ENCODE measurements at regions not wholly inside any gene's neighbourhood (a gene's known extent, or its start where the extent isn't known, plus 50 kb on each side); places are given as distances from the start of the nearest gene placed in this dataset.

DNA sequence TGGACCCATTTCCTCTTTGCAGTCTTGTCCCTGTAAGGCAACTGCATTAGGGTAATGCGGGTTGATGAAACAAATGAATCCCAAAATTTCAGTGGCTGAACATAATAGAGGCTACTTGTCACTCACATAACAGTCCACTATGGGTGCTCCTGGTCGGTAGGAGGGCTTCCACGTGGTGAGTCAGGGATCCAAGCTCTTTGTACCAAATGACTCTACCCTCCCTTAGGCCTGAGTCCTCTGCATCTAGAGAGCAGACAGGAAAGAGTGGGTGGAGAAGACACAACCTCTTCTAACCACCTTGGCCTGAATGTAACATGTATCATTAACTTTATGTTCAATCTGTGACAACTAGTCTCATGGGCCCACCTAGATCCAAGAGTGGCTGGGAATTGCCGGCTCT, 86.2 kb upstream of the HAAO start (continued):
- TF ChIP-seq, protein P1, sequence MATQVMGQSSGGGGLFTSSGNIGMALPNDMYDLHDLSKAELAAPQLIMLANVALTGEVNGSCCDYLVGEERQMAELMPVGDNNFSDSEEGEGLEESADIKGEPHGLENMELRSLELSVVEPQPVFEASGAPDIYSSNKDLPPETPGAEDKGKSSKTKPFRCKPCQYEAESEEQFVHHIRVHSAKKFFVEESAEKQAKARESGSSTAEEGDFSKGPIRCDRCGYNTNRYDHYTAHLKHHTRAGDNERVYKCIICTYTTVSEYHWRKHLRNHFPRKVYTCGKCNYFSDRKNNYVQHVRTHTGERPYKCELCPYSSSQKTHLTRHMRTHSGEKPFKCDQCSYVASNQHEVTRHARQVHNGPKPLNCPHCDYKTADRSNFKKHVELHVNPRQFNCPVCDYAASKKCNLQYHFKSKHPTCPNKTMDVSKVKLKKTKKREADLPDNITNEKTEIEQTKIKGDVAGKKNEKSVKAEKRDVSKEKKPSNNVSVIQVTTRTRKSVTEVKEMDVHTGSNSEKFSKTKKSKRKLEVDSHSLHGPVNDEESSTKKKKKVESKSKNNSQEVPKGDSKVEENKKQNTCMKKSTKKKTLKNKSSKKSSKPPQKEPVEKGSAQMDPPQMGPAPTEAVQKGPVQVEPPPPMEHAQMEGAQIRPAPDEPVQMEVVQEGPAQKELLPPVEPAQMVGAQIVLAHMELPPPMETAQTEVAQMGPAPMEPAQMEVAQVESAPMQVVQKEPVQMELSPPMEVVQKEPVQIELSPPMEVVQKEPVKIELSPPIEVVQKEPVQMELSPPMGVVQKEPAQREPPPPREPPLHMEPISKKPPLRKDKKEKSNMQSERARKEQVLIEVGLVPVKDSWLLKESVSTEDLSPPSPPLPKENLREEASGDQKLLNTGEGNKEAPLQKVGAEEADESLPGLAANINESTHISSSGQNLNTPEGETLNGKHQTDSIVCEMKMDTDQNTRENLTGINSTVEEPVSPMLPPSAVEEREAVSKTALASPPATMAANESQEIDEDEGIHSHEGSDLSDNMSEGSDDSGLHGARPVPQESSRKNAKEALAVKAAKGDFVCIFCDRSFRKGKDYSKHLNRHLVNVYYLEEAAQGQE (IDR thresholded peaks at IDR 0.05): no peak
- TF ChIP-seq, protein P2, sequence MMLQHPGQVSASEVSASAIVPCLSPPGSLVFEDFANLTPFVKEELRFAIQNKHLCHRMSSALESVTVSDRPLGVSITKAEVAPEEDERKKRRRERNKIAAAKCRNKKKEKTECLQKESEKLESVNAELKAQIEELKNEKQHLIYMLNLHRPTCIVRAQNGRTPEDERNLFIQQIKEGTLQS (IDR thresholded peaks at IDR 0.05): no peak
- no peak for TF ChIP-seq NR2F2 (IDR thresholded peaks at IDR 0.05)
- TF ChIP-seq RAD21 (IDR thresholded peaks at IDR 0.05): no peak
- no peak for TF ChIP-seq EGR1 (IDR thresholded peaks at IDR 0.05; ENCODE audit: low read depth in 2 of 2)

DNA sequence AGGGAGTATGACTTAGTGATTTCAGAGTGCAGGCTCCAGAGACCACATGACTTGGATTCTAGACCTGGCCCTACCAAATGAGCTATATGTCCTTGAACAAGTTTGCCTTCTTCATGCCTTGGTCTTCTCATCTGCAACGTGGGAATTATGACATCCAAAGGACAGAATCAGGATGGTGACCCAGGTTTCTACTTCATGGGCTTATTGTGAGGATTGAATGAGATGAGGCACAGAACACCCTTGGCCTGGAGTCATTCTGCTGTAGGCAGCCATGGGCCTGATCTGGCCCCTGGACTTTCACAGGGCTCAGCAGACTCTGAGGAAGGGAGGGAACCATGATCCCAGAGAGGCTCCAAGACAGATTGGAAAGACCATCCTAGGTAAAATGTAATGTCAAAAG, 85.6 kb upstream of the HAAO start:
- no peak overlapping the region for H3K27ac ChIP-seq (ENCODE audit: low read depth in 1 of 2, low read length in 2 of 2)

More for the DNA sequence above, 85.6 kb upstream of the HAAO start:
- DNase-seq (ENCODE audit: low spot score): no peak
- Histone ChIP-seq H3K4me1 (ENCODE audit: control insufficient read depth in 4 of 4, insufficient read depth in 4 of 4, low read length in 3 of 4) (no peaks in the 10 kb centered on the region), H3K36me3 (ENCODE audit: control insufficient read depth in 4 of 4, insufficient read depth in 3 of 4, low read depth in 1 of 4, low read length in 3 of 4) (no peaks in the 10 kb centered on the region), H3K9me3 (ENCODE audit: control insufficient read depth in 4 of 4, low read length in 3 of 4) (no peaks in the 10 kb centered on the region), H3K4me3 (ENCODE audit: low read depth in 1 of 3, low read length in 3 of 3) (no peak overlapping the region), H3K9ac (ENCODE audit: low read depth in 1 of 2, low read length in 2 of 2) (no peak overlapping the region), H3K27me3 (ENCODE audit: control insufficient read depth in 4 of 4, insufficient read depth in 4 of 4, low read length in 3 of 4) (no peaks in the 10 kb centered on the region)
- TF ChIP-seq GABPA (IDR thresholded peaks at IDR 0.05 in 1 of 2, conservative IDR thresholded peaks at IDR 0.05 in 1 of 2) (no peak), NR2F2 (IDR thresholded peaks at IDR 0.05) (no peak), HNF4G (IDR thresholded peaks at IDR 0.05) (no peak), JUND (IDR thresholded peaks at IDR 0.05) (no peak), SP1 (IDR thresholded peaks at IDR 0.05) (no peak), FOXA1 (IDR thresholded peaks at IDR 0.05) (no peak), RXRA (IDR thresholded peaks at IDR 0.05) (no peak), TAF1 (conservative IDR thresholded peaks at IDR 0.05) (no peak), HNF4A (conservative IDR thresholded peaks at IDR 0.05) (no peak), FOXA2 (IDR thresholded peaks at IDR 0.05) (no peak), YY1 (IDR thresholded peaks at IDR 0.05) (no peak), RAD21 (IDR thresholded peaks at IDR 0.05) (no peak)
- TF ChIP-seq, protein P2 (IDR thresholded peaks at IDR 0.05): no peak
- TF ChIP-seq, protein P3, sequence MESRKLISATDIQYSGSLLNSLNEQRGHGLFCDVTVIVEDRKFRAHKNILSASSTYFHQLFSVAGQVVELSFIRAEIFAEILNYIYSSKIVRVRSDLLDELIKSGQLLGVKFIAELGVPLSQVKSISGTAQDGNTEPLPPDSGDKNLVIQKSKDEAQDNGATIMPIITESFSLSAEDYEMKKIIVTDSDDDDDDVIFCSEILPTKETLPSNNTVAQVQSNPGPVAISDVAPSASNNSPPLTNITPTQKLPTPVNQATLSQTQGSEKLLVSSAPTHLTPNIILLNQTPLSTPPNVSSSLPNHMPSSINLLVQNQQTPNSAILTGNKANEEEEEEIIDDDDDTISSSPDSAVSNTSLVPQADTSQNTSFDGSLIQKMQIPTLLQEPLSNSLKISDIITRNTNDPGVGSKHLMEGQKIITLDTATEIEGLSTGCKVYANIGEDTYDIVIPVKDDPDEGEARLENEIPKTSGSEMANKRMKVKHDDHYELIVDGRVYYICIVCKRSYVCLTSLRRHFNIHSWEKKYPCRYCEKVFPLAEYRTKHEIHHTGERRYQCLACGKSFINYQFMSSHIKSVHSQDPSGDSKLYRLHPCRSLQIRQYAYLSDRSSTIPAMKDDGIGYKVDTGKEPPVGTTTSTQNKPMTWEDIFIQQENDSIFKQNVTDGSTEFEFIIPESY (IDR thresholded peaks at IDR 0.05): no peak
- TF ChIP-seq, protein P1 (IDR thresholded peaks at IDR 0.05): no peak
- TF ChIP-seq, protein P4, sequence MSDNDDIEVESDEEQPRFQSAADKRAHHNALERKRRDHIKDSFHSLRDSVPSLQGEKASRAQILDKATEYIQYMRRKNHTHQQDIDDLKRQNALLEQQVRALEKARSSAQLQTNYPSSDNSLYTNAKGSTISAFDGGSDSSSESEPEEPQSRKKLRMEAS (IDR thresholded peaks at IDR 0.05): no peak
- WGBS: 93% methylated on average over 1 of the region's 1 CpG

Data from liver (tissue), 7 donors.